Panc1 (cell line): ENCODE measurements at regions not wholly inside any gene's neighbourhood (a gene's known extent, or its start where the extent isn't known, plus 50 kb on each side); places are given as distances from the start of the nearest gene placed in this dataset.

ENCODE experiments used
- CTCF ChIP-seq: fragments of 450-650 bp; IDR thresholded peaks from 2 replicates; pipeline ENCODE4 v1.5.1; 2017; ENCODE audit warnings: mild to moderate bottlenecking
- REST ChIP-seq, 2 experiments: IDR thresholded peaks; 2 replicates each; pipeline ENCODE4 v1.6.1; 2011 to 2012; ENCODE audit warnings: low read depth in 2 of 2, control low read depth in 1 of 2, low read length in 1 of 2, mild to moderate bottlenecking in 1 of 2, moderate library complexity in 1 of 2; ENCODE audit not compliant: insufficient read depth in 1 of 2

- no peak for TF ChIP-seq REST (IDR thresholded peaks at IDR 0.05; ENCODE audit: insufficient read depth in 1 of 2, low read depth in 2 of 2, low read length in 1 of 2)
- TF ChIP-seq CTCF: no peak
Measured at GRCh38 chr6:170205534-170206316, 85.2 kb downstream of the DLL1 start.
